HG02610 (cell line): ENCODE measurements at regions not wholly inside any gene's neighbourhood (a gene's known extent, or its start where the extent isn't known, plus 50 kb on each side); places are given as distances from the start of the nearest gene placed in this dataset.
A peak's percentile ranks its signal among the peaks of the same experiment; 100 is the strongest.

ENCODE experiments used
- ATAC-seq: cut with Tn5 transposase; IDR thresholded peaks from one replicate; pipeline ENCODE4 v1.9.1; 2021; ENCODE audit warnings: mild to moderate bottlenecking, moderate library complexity; ENCODE audit not compliant: unreplicated experiment

DNA sequence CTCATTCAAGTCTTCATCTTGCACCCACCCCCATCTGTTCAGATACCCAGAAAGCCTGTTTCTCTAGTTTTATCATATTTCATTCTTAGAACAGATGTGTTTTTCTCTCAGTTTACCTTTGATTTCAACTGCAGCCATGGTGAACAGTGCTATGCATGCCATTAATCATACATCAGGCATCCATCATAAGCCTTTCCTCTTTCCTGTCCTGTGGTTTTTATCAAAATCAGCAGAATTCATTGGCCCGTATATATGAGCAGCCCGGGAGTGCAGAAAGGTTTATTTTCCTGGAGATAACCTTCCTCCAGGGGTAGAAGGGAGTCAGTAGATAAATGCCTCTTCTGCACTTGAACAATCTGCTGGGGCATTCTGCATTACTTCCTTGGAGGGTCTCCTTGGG is 65.7 kb downstream of the IL21 start:
- no peak for ATAC-seq

- ATAC-seq: no peak
Measured at GRCh38 chr4:122553432-122553831, 67.4 kb downstream of the IL21 start.

DNA sequence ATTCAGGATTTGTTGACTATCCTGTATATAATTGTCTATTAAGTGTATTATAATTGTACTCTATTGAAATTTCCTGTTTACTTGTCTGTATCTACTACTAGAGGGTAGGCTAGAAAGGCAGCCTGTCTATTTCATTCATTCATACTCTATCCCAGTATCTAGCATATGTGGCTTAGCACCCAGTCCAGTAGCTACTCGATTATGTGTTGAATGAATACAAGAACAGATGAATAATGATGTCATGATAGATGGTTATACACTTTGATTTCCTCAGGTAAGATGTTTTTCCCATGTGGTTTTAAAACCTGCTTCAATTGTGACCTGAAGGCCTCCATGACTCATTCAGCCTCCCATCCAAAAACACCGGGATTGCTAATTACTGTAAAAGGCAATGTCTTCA is 68.0 kb downstream of the IL21 start:
- ATAC-seq: no peak

- no peak for ATAC-seq
Measured at GRCh38 chr4:122548886-122549630, 71.8 kb downstream of the IL21 start.

DNA sequence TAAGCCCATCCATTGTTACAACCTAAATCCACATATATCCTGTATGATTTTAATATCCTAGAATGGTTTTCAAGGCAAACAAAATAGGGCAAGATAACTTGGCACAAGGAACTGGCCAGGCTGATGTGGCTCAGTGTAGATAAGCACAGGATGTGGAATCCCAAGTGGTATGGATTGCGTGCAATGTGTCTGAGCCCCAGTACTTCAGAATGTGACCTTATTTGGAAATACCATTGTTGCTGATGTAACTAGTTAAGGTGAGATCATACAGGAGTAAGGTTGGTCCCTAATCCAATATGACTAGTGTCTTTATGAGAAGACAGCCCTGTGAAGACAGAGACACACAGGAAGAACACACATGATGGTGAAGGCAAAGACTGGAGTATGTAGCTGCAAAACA is 72.4 kb downstream of the IL21 start:
- no peak for ATAC-seq

GRCh38 chr4:122542411-122543236 is 78.2 kb downstream of the IL21 start:
- peak; percentile 78 for ATAC-seq

- ATAC-seq: no peak
Measured at GRCh38 chr4:122541996-122542395, 78.9 kb downstream of the IL21 start.

DNA sequence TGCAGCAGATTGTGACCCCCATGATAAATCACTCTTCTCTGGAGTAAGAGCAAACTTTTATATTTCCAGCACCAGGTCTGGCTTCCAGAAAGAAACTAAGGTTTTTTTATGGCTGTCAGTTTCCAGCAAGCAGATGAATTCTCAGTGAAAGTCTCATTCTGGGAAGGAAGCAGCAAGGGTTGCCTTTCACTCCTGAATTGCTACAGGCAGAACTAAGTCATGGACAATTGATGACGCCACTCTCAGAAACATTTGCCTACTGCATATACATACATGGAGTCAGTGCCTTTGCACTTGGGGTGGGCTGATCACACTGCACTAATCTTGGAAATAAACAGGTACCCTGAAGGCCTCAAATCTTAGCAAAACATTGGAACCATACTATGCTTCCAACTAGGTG is 80.0 kb downstream of the IL21 start:
- no peak for ATAC-seq

- ATAC-seq: no peak
Measured at GRCh38 chr4:122539861-122540465, 80.9 kb downstream of the IL21 start.

DNA sequence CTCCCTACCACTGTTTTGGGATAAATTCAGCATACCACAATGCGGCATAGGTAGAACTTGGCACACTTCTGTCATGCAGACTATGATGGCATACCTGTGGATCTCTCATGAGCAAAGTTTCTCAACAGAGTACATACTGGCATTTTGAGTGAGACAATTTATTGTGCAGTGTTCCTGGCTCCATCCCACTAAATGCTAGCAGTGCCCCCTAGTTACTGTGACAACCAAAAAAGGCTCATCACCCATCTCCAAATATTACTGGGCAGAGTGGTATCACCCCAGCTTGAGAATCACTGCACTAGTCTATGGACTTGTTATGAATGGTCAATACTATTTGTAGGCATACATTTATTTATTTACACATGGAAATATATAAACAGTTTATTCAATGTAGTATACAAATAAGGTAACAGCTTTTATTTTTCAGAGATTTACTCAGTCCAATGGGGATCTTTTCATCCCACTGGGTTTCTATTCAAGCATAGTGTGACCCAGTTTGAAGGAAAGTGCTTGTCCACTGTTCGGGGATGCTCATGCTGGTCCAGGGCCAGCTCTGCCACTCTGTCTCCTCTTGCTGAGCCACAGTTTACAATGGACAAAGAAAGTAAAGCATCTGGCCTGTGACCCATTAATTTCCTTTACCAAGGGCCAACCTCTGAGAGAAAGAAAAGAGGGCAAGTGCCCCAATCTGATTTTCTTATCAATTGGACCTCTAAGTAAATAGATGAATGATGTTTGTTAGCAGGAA is 81.0 kb upstream of the IL2 start:
- no peak for ATAC-seq

- no peak for ATAC-seq
Measured at GRCh38 chr4:122536001-122536400, 79.5 kb upstream of the IL2 start.

DNA sequence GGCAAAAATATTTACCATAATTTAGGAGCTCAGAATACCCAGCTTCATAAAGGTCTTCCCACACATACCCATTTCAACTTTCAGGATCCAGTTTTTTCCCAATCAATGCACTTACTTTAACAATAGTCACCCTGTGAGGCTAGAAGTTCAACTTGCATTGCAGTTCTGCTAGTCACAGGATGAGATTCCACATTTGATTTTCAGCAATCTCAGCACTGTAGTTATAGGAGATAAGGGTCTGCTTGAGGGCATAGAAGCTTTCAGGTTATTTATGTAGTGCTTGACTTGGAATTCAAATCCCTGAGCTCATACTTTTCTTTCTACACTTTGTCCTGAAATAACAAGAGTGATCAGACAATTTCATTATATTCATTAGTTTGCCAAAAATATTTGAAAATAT is 78.3 kb upstream of the IL2 start:
- ATAC-seq: no peak

- ATAC-seq: no peak
Measured at GRCh38 chr4:122533841-122534240, 77.3 kb upstream of the IL2 start.

GRCh38 chr4:122532766-122533165 is 76.2 kb upstream of the IL2 start:
- no peak for ATAC-seq

DNA sequence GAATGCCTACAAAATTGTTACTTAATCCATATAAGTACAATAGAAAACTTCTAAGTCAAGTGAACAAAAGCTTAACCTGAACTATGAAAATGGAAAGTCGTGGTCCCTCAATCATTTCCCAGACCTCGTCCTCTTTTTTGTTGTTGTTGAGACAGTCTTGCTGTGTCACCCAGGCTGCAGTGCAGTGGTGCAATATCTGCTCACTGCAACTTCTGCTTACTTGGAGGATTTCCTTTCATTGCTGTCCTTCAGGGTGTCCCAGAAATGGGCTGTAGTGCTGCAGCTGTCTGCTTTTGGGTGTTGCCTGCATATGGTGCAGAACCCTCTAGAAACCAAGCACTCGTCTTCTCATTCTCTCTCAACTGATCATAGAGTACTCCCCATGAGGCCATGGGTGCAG is 75.0 kb upstream of the IL2 start:
- no peak for ATAC-seq

DNA sequence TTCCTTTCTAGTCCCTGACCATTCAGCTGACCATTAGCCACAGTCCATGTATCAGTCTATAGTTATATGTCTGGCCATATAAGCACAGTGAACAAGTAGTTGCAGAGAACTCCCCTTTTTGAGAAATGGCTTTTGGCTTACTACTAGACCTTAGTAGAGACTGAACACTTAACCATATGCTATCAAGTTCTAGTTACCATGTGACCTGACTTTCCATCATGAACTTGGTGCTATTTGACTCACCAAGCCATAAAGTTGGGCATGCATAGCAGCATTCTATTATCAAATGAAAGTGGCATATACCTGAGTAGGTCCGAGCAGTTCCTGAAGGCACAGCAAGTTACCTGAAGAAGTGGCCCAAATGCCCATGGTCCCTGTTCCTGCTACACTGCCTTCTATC is 74.5 kb upstream of the IL2 start:
- ATAC-seq: no peak

- ATAC-seq: no peak
Measured at GRCh38 chr4:122528879-122529278, 72.4 kb upstream of the IL2 start.

DNA sequence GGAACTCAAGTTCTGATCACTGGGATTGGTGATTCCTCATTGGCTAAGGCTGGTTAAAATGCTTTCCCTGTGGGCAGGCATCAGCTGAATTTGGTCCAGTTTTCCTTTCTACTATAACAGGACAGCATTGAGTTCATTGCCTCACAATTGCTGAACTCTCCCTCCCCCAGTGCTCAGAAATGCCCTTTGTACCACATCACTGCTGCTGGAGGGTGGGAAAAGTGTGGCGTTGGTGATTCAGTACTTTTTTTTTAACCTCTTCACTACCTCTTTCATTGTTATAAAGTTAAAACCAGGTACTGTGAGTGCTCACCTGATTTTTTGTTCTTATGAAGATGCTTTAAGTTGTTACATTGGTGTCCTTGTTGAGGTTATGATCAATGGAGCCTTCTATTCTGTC is 69.3 kb upstream of the IL2 start:
- no peak for ATAC-seq

DNA sequence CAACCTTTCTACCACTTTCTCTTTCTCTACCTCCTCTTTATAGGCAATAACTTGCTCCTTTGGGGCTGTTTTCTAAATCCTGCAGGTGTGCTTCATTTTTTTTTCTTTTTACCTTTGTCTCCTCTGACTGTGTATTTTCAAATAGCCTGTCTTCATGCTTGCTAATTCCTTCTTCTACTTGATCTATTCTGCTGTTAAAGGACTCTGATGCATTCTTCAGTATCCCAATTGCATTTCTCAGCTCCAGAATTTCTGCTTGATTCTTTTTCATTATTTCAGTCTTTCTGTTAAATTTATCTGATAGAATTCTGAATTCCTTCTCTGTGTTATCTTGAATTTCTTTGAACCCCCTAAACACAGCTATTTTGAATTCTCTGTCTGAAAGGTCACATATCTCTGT is 67.7 kb upstream of the IL2 start:
- ATAC-seq: no peak

GRCh38 chr4:122522944-122523343 is 66.4 kb upstream of the IL2 start:
- ATAC-seq: no peak

DNA sequence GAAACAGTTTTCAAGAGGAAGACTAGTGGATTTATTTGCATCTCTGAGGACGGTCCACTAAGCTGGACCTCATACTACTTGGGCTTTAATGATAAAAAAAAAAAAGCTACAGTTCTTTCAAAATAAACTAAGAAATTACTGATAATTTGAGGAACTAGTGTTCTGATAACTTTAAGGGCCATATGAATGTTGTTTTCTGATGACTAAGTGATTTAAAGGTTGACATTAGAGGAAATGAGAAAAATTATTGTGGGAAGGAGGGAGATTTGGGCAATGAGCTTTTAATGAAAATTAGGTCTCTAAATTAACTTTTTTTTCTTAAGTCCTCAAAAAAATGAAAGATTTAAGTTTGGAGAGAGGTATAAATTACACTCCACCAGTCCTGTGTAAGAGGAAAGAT is 60.8 kb upstream of the IL2 start:
- no peak for ATAC-seq
